Left ventricle myocardium inferior (tissue), 1 donor: ENCODE measurements at regions not wholly inside any gene's neighbourhood (a gene's known extent, or its start where the extent isn't known, plus 50 kb on each side); places are given as distances from the start of the nearest gene placed in this dataset.

Experiments used
- DNase-seq: peaks from one replicate; pipeline ENCODE4 v3.0.0-alpha.2; 2020
- H3K27ac ChIP-seq: fragments of 200-600 bp; replicated peaks from 2 replicates; pipeline ENCODE4 v1.8.0; 2021
- H3K27me3 ChIP-seq: fragments of 200-600 bp; 2 replicates; pipeline ENCODE4 v1.8.0; 2021; ENCODE audit warnings: low read depth
- H3K36me3 ChIP-seq: fragments of 200-600 bp; 2 replicates; pipeline ENCODE4 v1.8.0; 2021
- H3K4me1 ChIP-seq: fragments of 200-600 bp; 2 replicates; pipeline ENCODE4 v1.8.0; 2021
- H3K4me3 ChIP-seq: fragments of 200-600 bp; 2 replicates; pipeline ENCODE4 v1.8.0; 2021; ENCODE audit warnings: mild to moderate bottlenecking, moderate library complexity
- H3K9me3 ChIP-seq: fragments of 200-600 bp; replicated peaks from 2 replicates; pipeline ENCODE4 v1.8.0; 2021
- CTCF ChIP-seq: fragments of 200-600 bp; IDR thresholded peaks from 2 replicates; pipeline ENCODE4 v1.8.0; 2021; ENCODE audit warnings: antibody characterized with exemption, mild to moderate bottlenecking, borderline replicate concordance
- intact Hi-C: fragments of 100-400 bp; cut with micrococcal nuclease; formaldehyde crosslinking; loops from one replicate; pipeline ENCODE4 v1.11.0; 2022
- donor health status: DM: no; HTN: yes; CAD: no; lungs with severe emphysema.

DNA sequence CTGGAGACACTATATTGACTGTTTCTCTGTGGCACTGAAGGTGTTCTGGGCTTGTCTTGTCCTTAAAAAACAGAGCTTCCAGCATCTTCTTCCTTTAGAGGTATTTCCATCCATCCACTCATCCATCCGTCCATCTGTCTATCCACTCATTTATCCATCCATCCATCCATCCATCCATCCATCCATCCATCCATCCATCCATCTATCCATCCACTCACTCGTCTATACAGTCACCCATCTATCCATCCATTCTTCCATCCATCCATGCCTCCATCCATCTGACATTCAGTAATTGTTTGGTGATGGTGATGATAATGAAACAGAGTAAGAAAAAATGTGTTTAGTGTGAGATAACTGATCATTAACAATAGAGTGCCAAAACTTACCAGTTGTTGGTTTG, 334.8 kb downstream of the NSG2 start:
- peaks cover 14% of the 10 kb centered on the region for H3K9me3 ChIP-seq
- H3K4me3 ChIP-seq: no peak overlapping the region
- H3K4me1 ChIP-seq: no peaks in the 10 kb centered on the region
- H3K36me3 ChIP-seq: no peaks in the 10 kb centered on the region
- intact Hi-C loops: no loop called here
- no peak for TF ChIP-seq CTCF
- no peak overlapping the region for H3K27ac ChIP-seq
- peaks cover 20% of the 10 kb centered on the region for H3K27me3 ChIP-seq
- no peak for DNase-seq

- intact Hi-C loops: no loop called here
- no peak overlapping the region for H3K27ac ChIP-seq
Observed at GRCh38 chr5:174381241-174381640, 335.7 kb downstream of the NSG2 start.

DNA sequence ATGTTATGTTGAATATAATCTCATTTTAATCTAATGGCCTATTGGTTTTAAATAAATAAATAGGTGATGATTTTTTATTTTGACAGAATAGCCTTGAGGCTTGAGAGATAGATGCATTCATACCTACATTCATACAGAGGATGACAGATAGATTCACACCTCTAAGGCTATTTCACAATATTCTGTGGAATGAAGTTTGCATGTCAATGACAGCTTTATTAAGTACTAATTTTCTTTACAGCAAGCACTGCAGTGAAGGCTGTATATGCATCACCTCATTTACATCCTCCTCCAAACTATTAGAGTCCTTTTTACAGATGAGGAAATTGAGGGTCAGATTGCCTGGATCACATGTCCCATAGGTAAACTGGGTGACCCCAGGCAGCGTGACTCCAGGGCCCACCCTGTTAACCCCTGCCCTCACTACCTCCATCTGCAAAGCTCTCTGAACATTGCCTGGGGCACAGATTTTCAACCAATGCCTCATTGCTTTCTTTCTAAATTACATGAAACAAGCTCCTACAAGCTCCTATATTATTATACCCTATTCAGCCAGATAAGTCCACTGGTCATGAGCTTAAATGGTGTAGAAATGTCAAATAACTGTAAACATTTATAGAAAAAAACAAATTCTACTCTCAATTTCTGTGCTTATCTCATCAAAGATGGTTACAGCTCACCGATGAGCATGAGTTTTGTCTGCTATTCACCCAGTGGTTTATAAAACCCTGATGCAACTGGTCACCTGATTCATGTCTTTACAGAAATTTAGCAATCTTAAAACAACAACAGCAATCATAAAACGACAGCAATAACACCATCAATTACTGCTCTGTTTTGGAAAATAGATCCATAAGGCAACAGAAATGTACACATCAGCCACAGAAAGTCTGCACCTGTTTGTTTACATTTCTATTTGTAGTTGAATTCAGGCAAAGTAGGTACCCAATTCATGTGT, 338.0 kb downstream of the NSG2 start:
- Histone ChIP-seq H3K4me1 (no peaks in the 10 kb centered on the region), H3K27ac (no peak overlapping the region), H3K4me3 (no peak overlapping the region), H3K9me3 (peaks cover 12% of the 10 kb centered on the region), H3K36me3 (no peaks in the 10 kb centered on the region), H3K27me3 (peaks cover 50% of the 10 kb centered on the region)
- intact Hi-C loops: no loop called here
- no peak for DNase-seq
- no peak for TF ChIP-seq CTCF

More at GRCh38 chr5:174381241-174381640, 335.7 kb downstream of the NSG2 start:
- Histone ChIP-seq H3K4me3 (no peak overlapping the region), H3K36me3 (no peaks in the 10 kb centered on the region), H3K27me3 (peaks cover 30% of the 10 kb centered on the region), H3K9me3 (peaks cover 14% of the 10 kb centered on the region), H3K4me1 (no peaks in the 10 kb centered on the region)
- DNase-seq: no peak
- TF ChIP-seq CTCF: no peak

GRCh38 chr5:174384509-174384947, 339.0 kb downstream of the NSG2 start:
- intact Hi-C loops: no loop called here
- TF ChIP-seq CTCF: no peak
- H3K4me3 ChIP-seq: no peak overlapping the region
- H3K9me3 ChIP-seq: peaks cover 6% of the 10 kb centered on the region
- H3K4me1 ChIP-seq: no peaks in the 10 kb centered on the region
- no peak overlapping the region for H3K27ac ChIP-seq
- H3K27me3 ChIP-seq: peaks cover 50% of the 10 kb centered on the region
- no peaks in the 10 kb centered on the region for H3K36me3 ChIP-seq
- DNase-seq: no peak

DNA sequence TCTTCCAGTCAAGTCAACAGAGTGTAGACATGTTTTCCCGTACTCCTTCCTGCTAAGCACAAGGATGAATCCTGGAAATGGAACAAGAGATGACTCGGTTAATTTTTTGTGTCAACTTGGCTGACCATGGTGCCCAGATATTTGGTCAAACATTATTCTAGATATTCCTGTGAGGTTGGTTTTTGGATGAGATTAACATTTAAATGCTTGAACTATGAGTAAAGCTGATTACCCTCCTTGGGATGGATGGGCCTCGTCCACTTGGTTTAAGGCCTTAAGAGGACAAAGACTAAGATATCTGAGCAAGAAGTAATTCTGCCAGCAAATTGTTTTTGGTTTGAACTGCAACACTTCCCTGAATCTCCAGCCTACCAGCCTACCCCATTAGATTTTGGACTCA, 338.1 kb upstream of the MSX2 start:
- H3K4me1 ChIP-seq: no peaks in the 10 kb centered on the region
- H3K36me3 ChIP-seq: no peaks in the 10 kb centered on the region
- no peak overlapping the region for H3K4me3 ChIP-seq
- no peak for DNase-seq
- intact Hi-C loops: no loop called here
- H3K27me3 ChIP-seq: peaks cover 66% of the 10 kb centered on the region
- H3K27ac ChIP-seq: no peak overlapping the region
- peaks cover 6% of the 10 kb centered on the region for H3K9me3 ChIP-seq
- TF ChIP-seq CTCF: no peak
